NB4 (cell line): ENCODE measurements at regions not wholly inside any gene's neighbourhood (a gene's known extent, or its start where the extent isn't known, plus 50 kb on each side); places are given as distances from the start of the nearest gene placed in this dataset.

Source experiments
- DNase-seq: peaks from one replicate; pipeline ENCODE4 v3.0.0; 2010; ENCODE audit warnings: low read depth
- H3K4me3 ChIP-seq: one replicate; pipeline ENCODE4 v1.5.1; 2011; ENCODE audit warnings: mild to moderate bottlenecking, low read depth, low read length, moderate library complexity
- CTCF ChIP-seq: IDR thresholded peaks from one replicate; pipeline ENCODE4 v1.5.1; 2012; ENCODE audit warnings: low read depth, low read length
- MAX ChIP-seq: IDR thresholded peaks from 2 replicates; pipeline ENCODE4 v1.6.1; 2011; ENCODE audit warnings: low read depth, low read length
- MYC ChIP-seq: IDR thresholded peaks from 2 replicates; pipeline ENCODE4 v1.6.1; 2011; ENCODE audit warnings: low read depth, low read length
- POLR2A ChIP-seq: IDR thresholded peaks from 2 replicates; pipeline ENCODE4 v1.6.1; 2011; ENCODE audit warnings: mild to moderate bottlenecking; ENCODE audit not compliant: insufficient read length; ENCODE audit errors: extremely low read depth

- TF ChIP-seq POLR2A (no peak), CTCF (no peak)
- H3K4me3 ChIP-seq: no peak overlapping the region
- DNase-seq: no peak
Observed at GRCh38 chr13:55298201-55298600, 1842.5 kb upstream of the PRR20A start.

GRCh38 chr13:55302568-55302967 is 1838.2 kb upstream of the PRR20A start:
- TF ChIP-seq MAX: no peak
- TF ChIP-seq POLR2A: no peak
- TF ChIP-seq CTCF: no peak
- TF ChIP-seq MYC: no peak
- H3K4me3 ChIP-seq: no peak overlapping the region
- no peak for DNase-seq

GRCh38 chr13:55307909-55308308 is 1832.8 kb upstream of the PRR20A start:
- TF ChIP-seq MYC: no peak
- TF ChIP-seq POLR2A: no peak
- TF ChIP-seq MAX: no peak
- TF ChIP-seq CTCF: no peak
- DNase-seq: no peak
- H3K4me3 ChIP-seq: no peak overlapping the region

- DNase-seq: no peak
- H3K4me3 ChIP-seq: no peak overlapping the region
- TF ChIP-seq MAX: no peak
- TF ChIP-seq MYC: no peak
- TF ChIP-seq CTCF: no peak
- no peak for TF ChIP-seq POLR2A
Observed at GRCh38 chr13:55341891-55342290, 1798.8 kb upstream of the PRR20A start.

- DNase-seq: no peak
- no peak for TF ChIP-seq MYC
- TF ChIP-seq CTCF: no peak
- no peak for TF ChIP-seq POLR2A
Observed at GRCh38 chr13:55345224-55345623, 1795.5 kb upstream of the PRR20A start.

GRCh38 chr13:55347528-55347927 is 1793.2 kb upstream of the PRR20A start:
- TF ChIP-seq POLR2A: no peak
- TF ChIP-seq MAX: no peak
- no peak for TF ChIP-seq MYC
- TF ChIP-seq CTCF: no peak
- H3K4me3 ChIP-seq: no peak overlapping the region
- no peak for DNase-seq

More at GRCh38 chr13:55345224-55345623, 1795.5 kb upstream of the PRR20A start:
- no peak overlapping the region for H3K4me3 ChIP-seq
